ENCODE measurements at regions not wholly inside any gene's neighbourhood (a gene's known extent, or its start where the extent isn't known, plus 50 kb on each side); places are given as distances from the start of the nearest gene placed in this dataset.

DNA sequence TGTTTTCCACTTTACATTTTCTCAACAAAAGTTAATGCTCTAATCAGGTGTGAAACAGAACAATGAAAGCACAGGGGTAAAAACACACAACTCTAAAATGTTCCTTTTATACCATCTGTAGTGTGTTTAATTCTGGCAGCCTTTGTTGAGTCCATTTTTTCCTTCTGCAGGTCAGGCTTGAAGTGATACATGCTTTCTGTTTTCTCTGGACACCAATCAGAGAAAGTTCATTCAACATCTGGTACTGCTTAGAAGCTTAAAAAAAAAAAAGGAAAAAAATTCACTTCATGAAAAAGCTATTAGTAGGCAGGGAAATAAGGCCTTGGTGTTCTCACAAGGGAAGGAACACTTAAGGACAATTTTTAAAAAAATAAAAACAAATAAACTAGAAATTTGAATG is 231.3 kb upstream of the RHOBTB1 start (continued):
- TF ChIP-seq, protein P1, sequence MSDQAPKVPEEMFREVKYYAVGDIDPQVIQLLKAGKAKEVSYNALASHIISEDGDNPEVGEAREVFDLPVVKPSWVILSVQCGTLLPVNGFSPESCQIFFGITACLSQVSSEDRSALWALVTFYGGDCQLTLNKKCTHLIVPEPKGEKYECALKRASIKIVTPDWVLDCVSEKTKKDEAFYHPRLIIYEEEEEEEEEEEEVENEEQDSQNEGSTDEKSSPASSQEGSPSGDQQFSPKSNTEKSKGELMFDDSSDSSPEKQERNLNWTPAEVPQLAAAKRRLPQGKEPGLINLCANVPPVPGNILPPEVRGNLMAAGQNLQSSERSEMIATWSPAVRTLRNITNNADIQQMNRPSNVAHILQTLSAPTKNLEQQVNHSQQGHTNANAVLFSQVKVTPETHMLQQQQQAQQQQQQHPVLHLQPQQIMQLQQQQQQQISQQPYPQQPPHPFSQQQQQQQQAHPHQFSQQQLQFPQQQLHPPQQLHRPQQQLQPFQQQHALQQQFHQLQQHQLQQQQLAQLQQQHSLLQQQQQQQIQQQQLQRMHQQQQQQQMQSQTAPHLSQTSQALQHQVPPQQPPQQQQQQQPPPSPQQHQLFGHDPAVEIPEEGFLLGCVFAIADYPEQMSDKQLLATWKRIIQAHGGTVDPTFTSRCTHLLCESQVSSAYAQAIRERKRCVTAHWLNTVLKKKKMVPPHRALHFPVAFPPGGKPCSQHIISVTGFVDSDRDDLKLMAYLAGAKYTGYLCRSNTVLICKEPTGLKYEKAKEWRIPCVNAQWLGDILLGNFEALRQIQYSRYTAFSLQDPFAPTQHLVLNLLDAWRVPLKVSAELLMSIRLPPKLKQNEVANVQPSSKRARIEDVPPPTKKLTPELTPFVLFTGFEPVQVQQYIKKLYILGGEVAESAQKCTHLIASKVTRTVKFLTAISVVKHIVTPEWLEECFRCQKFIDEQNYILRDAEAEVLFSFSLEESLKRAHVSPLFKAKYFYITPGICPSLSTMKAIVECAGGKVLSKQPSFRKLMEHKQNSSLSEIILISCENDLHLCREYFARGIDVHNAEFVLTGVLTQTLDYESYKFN (CRISPR knock-in tag; conservative IDR thresholded peaks at IDR 0.05): no peak
- TF ChIP-seq BRCA1 (CRISPR knock-in tag; IDR thresholded peaks at IDR 0.05): no peak
- TF ChIP-seq, protein P2, sequence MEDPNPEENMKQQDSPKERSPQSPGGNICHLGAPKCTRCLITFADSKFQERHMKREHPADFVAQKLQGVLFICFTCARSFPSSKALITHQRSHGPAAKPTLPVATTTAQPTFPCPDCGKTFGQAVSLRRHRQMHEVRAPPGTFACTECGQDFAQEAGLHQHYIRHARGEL (CRISPR knock-in tag; IDR thresholded peaks at IDR 0.05): no peak

DNA sequence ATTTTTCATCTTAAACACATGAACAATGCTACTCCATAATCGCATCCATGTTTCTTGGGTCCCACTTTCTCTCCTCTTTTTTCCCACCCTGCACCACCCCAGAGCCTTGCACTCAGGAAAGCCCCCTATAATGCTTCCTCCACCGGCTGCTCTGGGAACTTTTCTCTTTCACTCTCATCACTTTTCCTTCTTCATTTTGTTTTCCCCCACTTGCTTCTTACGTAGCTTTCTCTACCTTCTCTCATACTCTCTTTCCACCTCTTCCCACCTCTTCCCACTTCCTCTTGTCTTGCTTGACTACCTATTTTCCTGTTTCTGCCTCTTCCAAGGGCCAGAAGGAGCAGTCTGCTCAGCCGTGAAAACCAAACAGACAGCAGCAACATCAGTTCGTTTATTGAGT is 229.5 kb upstream of the RHOBTB1 start:
- H2AFZ ChIP-seq (ENCODE audit: low read length): no peak overlapping the region
- intact Hi-C loops (cut with micrococcal nuclease; ENCODE audit: unreplicated experiment): no loop called here
- no peaks in the 10 kb centered on the region for H4K20me1 ChIP-seq (ENCODE audit: insufficient read depth, low read length)
- no peak overlapping the region for H3K4me3 ChIP-seq (replicated peaks in 1 of 3; ENCODE audit: insufficient read depth in 1 of 3, low read depth in 2 of 3, low read length in 3 of 3)
- ChIA-PET POLR2A (no interaction called here), CTCF (ENCODE audit: low intra/inter-chr PET ratio, low total read pairs) (no interaction called here)
- FAIRE-seq (no peak), ATAC-seq (no peak), DNase-seq (ENCODE audit: low spot score) (no peak)
- no peaks in the 10 kb centered on the region for H3K9me3 ChIP-seq (ENCODE audit: low read length)
- H3K9ac ChIP-seq (ENCODE audit: insufficient read depth, low read depth, low read length): no peak overlapping the region
- no peak overlapping the region for H3K27ac ChIP-seq (ENCODE audit: extremely low read length, insufficient read depth, low read length)
- H3K4me1 ChIP-seq (ENCODE audit: insufficient read depth, low read length): peaks cover 5% of the 10 kb centered on the region
- no peak overlapping the region for H3K4me2 ChIP-seq (ENCODE audit: low read depth, low read length)
- no peaks in the 10 kb centered on the region for H3K79me2 ChIP-seq (ENCODE audit: insufficient read depth, low read length)
- no peaks in the 10 kb centered on the region for H3K36me3 ChIP-seq (replicated peaks in 1 of 2; ENCODE audit: control insufficient read depth in 1 of 2, insufficient read depth in 2 of 2, low read length in 2 of 2)
- WGBS (ENCODE audit: low lambda C conversion rate): 61% methylated on average over 5 of the region's 5 CpGs
- BruUV-seq (replicated peaks): no TSS peak
- in situ Hi-C loops (cut with HindIII; ENCODE audit: extremely low pct_ligation_motif_present, low pct_unique_long_range_greater_than_20kb): no loop called here
- H3K27me3 ChIP-seq (ENCODE audit: control insufficient read depth in 1 of 2, insufficient read depth in 2 of 2, low read length in 2 of 2): peaks cover 1 to 3% of the 10 kb centered on the region in 2 experiments; a peak in 1 of 5 replicates
- TF ChIP-seq, protein P3, sequence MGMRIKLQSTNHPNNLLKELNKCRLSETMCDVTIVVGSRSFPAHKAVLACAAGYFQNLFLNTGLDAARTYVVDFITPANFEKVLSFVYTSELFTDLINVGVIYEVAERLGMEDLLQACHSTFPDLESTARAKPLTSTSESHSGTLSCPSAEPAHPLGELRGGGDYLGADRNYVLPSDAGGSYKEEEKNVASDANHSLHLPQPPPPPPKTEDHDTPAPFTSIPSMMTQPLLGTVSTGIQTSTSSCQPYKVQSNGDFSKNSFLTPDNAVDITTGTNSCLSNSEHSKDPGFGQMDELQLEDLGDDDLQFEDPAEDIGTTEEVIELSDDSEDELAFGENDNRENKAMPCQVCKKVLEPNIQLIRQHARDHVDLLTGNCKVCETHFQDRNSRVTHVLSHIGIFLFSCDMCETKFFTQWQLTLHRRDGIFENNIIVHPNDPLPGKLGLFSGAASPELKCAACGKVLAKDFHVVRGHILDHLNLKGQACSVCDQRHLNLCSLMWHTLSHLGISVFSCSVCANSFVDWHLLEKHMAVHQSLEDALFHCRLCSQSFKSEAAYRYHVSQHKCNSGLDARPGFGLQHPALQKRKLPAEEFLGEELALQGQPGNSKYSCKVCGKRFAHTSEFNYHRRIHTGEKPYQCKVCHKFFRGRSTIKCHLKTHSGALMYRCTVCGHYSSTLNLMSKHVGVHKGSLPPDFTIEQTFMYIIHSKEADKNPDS (CRISPR knock-in tag; IDR thresholded peaks at IDR 0.05): no peak
- TF ChIP-seq, protein P4, sequence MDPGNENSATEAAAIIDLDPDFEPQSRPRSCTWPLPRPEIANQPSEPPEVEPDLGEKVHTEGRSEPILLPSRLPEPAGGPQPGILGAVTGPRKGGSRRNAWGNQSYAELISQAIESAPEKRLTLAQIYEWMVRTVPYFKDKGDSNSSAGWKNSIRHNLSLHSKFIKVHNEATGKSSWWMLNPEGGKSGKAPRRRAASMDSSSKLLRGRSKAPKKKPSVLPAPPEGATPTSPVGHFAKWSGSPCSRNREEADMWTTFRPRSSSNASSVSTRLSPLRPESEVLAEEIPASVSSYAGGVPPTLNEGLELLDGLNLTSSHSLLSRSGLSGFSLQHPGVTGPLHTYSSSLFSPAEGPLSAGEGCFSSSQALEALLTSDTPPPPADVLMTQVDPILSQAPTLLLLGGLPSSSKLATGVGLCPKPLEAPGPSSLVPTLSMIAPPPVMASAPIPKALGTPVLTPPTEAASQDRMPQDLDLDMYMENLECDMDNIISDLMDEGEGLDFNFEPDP (CRISPR knock-in tag; conservative IDR thresholded peaks at IDR 0.05): no peak
- no peak for TF ChIP-seq ZNF879 (CRISPR knock-in tag; IDR thresholded peaks at IDR 0.05)
- TF ChIP-seq ZIK1 (CRISPR knock-in tag; IDR thresholded peaks at IDR 0.05; ENCODE audit: borderline replicate concordance, low read depth): no peak
- no peak for TF ChIP-seq RFX5 (IDR thresholded peaks at IDR 0.05; ENCODE audit: low read depth, low read length)
- TF ChIP-seq ZNF263 (CRISPR knock-in tag; IDR thresholded peaks at IDR 0.05): no peak
- no peak for TF ChIP-seq ZNF7 (CRISPR knock-in tag; IDR thresholded peaks at IDR 0.05)
- no peak for TF ChIP-seq TSC22D2 (CRISPR knock-in tag; IDR thresholded peaks at IDR 0.05; ENCODE audit: borderline replicate concordance)
- no peak for TF ChIP-seq MAFF (IDR thresholded peaks at IDR 0.05; ENCODE audit: low read depth, low read length)
- TF ChIP-seq EP300 (IDR thresholded peaks at IDR 0.05; ENCODE audit: low read depth in 2 of 2, low read length in 2 of 2): no peak
- TF ChIP-seq EP300 (CRISPR knock-in tag; IDR thresholded peaks at IDR 0.05; ENCODE audit: borderline replicate concordance): no peak
- no peak for TF ChIP-seq JUNB (CRISPR knock-in tag; IDR thresholded peaks at IDR 0.05; ENCODE audit: borderline replicate concordance)
- TF ChIP-seq ZNF564 (CRISPR knock-in tag; IDR thresholded peaks at IDR 0.05): no peak
- no peak for TF ChIP-seq ZNF772 (CRISPR knock-in tag; IDR thresholded peaks at IDR 0.05)
